ENCODE measurements at regions not wholly inside any gene's neighbourhood (a gene's known extent, or its start where the extent isn't known, plus 50 kb on each side); places are given as distances from the start of the nearest gene placed in this dataset.
A peak's percentile ranks its signal among the peaks of the same experiment; 100 is the strongest.

GRCh38 chr3:188047536-188047935 is 106.4 kb upstream of the LPP start:
- no peak overlapping the region for H3K27ac Mint-ChIP-seq
- WGBS (ENCODE audit: insufficient coverage), result 100% methylated on average over 1 of the region's 1 CpG
- H3K9ac ChIP-seq (ENCODE audit: insufficient read depth, low read length, poor library complexity, severe bottlenecking), result no peak overlapping the region
- no peak overlapping the region for H3K4me3 Mint-ChIP-seq
- DNase-seq, result no peak
- H4K20me1 ChIP-seq (ENCODE audit: insufficient read depth, low read length), result no peaks in the 10 kb centered on the region
- H3K9me3 Mint-ChIP-seq, result no peaks in the 10 kb centered on the region
- H3K9me3 ChIP-seq (replicated peaks in 1 of 2; ENCODE audit: control insufficient read depth in 1 of 2, insufficient read depth in 1 of 2, low read length in 2 of 2), result no peaks in the 10 kb centered on the region
- no peaks in the 10 kb centered on the region for H3K36me3 Mint-ChIP-seq
- H2AFZ ChIP-seq (ENCODE audit: insufficient read depth, low read depth, low read length, poor library complexity, severe bottlenecking), result no peak overlapping the region
- no peaks in the 10 kb centered on the region for H3K27me3 ChIP-seq (ENCODE audit: control insufficient read depth in 2 of 2, insufficient read depth in 2 of 2, low read length in 2 of 2)
- no peak for TF ChIP-seq CTCF (IDR thresholded peaks at IDR 0.05)
- no peak overlapping the region for H3K4me3 ChIP-seq (replicated peaks in 1 of 3; ENCODE audit: low read depth in 2 of 3, low read length in 3 of 3)
- H3K27me3 Mint-ChIP-seq (ENCODE audit: low read depth in 3 of 3), result peaks cover 8 to 15% (median 9%) of the 10 kb centered on the region in 3 donors
- peaks cover 17% of the 10 kb centered on the region for H3K4me1 Mint-ChIP-seq
- H3K4me2 ChIP-seq (replicated peaks; ENCODE audit: extremely low read depth, low read length, poor library complexity, severe bottlenecking), result no peak overlapping the region
- H3K36me3 ChIP-seq (replicated peaks in 1 of 2; ENCODE audit: control insufficient read depth in 1 of 2, insufficient read depth in 2 of 2, low read length in 2 of 2), result no peaks in the 10 kb centered on the region
- no peaks in the 10 kb centered on the region for H3K79me2 ChIP-seq (ENCODE audit: insufficient read depth, low read length)
- peaks cover 7 to 10% of the 10 kb centered on the region in 2 donors for H3K4me1 ChIP-seq (ENCODE audit: control insufficient read depth in 1 of 2, insufficient read depth in 2 of 2, low read length in 2 of 2)
- H3K27ac ChIP-seq (ENCODE audit: low read depth in 1 of 2, low read length in 2 of 2), result no peak overlapping the region
- intact Hi-C loops (cut with micrococcal nuclease), result no loop called here

DNA sequence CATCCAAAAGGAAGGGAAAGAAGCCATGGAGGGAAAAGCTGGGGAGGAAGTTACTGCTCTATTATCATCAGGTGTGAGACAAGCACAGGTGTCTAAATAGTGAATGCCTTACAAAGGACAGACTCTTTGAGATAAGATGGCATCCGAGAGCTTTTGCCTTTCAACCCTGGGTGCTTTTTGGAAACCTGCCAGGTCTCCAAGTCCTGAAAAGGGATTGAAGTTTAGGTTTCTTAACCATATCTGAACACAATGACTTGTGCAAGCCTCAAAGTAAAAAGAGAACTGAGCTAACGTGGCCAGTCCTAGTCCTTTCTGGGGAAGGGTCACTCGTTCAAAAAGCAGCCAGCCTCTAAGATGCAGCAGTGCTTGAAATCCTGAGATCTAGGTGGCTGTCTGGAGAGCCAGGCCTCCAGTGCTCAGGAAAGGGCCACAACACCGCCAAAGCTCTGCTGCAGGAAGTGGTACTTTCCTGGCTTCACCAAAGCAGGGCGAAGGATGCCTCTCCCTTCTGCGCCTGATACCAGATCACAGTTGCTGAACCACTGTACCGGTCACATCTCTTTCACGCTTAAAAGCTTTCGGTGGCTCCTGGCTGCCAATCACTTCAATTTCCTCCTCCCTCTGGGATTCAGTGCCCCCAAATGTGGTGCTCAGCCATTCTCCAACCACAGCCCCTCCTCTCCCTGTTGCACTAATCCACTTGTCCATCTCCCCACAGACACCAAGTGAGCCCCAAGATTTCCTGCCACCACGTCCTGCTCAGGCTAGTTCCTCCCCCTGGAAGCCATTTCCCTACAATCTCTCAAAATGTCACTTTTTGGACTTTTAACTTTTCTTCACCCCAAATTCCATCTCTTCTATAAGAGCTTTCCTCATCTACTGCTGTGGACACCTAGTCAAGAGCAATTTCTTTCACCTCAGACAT is 104.1 kb upstream of the LPP start:
- Mint-ChIP-seq H3K27ac (peak overlapping the region in 5 of 7 donors; percentile 14 to 58 (median 26)), H3K4me3 (peak overlapping the region; percentile 67 to 83), H3K9me3 (no peaks in the 10 kb centered on the region), H3K4me1 (peaks cover 21% of the 10 kb centered on the region), H3K27me3 (ENCODE audit: low read depth in 3 of 3) (peaks cover 6 to 10% (median 6%) of the 10 kb centered on the region in 3 donors), H3K36me3 (no peaks in the 10 kb centered on the region)
- no peaks in the 10 kb centered on the region for H3K27me3 ChIP-seq (ENCODE audit: control insufficient read depth in 2 of 2, insufficient read depth in 2 of 2, low read length in 2 of 2)
- peak overlapping the region; percentile 72 for H2AFZ ChIP-seq (ENCODE audit: insufficient read depth, low read depth, low read length, poor library complexity, severe bottlenecking)
- no peak overlapping the region for H3K27ac ChIP-seq (ENCODE audit: low read depth in 1 of 2, low read length in 2 of 2)
- peak in 2 of 3 donors; percentile 3 to 10 for DNase-seq
- peaks cover 7 to 10% of the 10 kb centered on the region in 2 donors for H3K4me1 ChIP-seq (ENCODE audit: control insufficient read depth in 1 of 2, insufficient read depth in 2 of 2, low read length in 2 of 2)
- WGBS (ENCODE audit: insufficient coverage), result 4% methylated on average over 9 of the region's 10 CpGs
- intact Hi-C loops (cut with micrococcal nuclease), result no loop called here
- no peak for TF ChIP-seq CTCF (IDR thresholded peaks at IDR 0.05)
- H4K20me1 ChIP-seq (ENCODE audit: insufficient read depth, low read length), result no peaks in the 10 kb centered on the region
- peak overlapping the region in 1 of 3 experiments; percentile 36 for H3K4me3 ChIP-seq (replicated peaks in 1 of 3; ENCODE audit: low read depth in 2 of 3, low read length in 3 of 3)
- no peaks in the 10 kb centered on the region for H3K79me2 ChIP-seq (ENCODE audit: insufficient read depth, low read length)
- H3K36me3 ChIP-seq (replicated peaks in 1 of 2; ENCODE audit: control insufficient read depth in 1 of 2, insufficient read depth in 2 of 2, low read length in 2 of 2), result no peaks in the 10 kb centered on the region
- H3K9me3 ChIP-seq (replicated peaks in 1 of 2; ENCODE audit: control insufficient read depth in 1 of 2, insufficient read depth in 1 of 2, low read length in 2 of 2), result no peaks in the 10 kb centered on the region
- peak overlapping the region; percentile 43 for H3K4me2 ChIP-seq (replicated peaks; ENCODE audit: extremely low read depth, low read length, poor library complexity, severe bottlenecking)
- H3K9ac ChIP-seq (ENCODE audit: insufficient read depth, low read length, poor library complexity, severe bottlenecking), result no peak overlapping the region

Data from CD14-positive monocyte (primary cell).